ENCODE measurements at regions not wholly inside any gene's neighbourhood (a gene's known extent, or its start where the extent isn't known, plus 50 kb on each side); places are given as distances from the start of the nearest gene placed in this dataset.

GRCh38 chr4:180641495-180641894 is 1601.7 kb upstream of the TENM3 start:
- Histone ChIP-seq H3K27me3 (replicated peaks in 1 of 2; ENCODE audit: control insufficient read depth in 2 of 2, insufficient read depth in 2 of 2, low read length in 1 of 2) (no peaks in the 10 kb centered on the region; a peak in 1 of 4 replicates), H3K4me3 (no peak overlapping the region), H4K20me1 (ENCODE audit: control insufficient read depth, insufficient read depth) (no peaks in the 10 kb centered on the region), H3K4me1 (ENCODE audit: control insufficient read depth, insufficient read depth, low read length) (no peaks in the 10 kb centered on the region), H3K4me2 (ENCODE audit: control insufficient read depth, insufficient read depth) (no peak overlapping the region), H3K36me3 (ENCODE audit: control insufficient read depth in 2 of 2, insufficient read depth in 2 of 2, low read length in 1 of 2) (no peaks in the 10 kb centered on the region), H3K9me3 (replicated peaks; ENCODE audit: control insufficient read depth, insufficient read depth, low read length) (no peaks in the 10 kb centered on the region), H3K27ac (ENCODE audit: control insufficient read depth, insufficient read depth) (no peak overlapping the region), H3K79me2 (ENCODE audit: control insufficient read depth, insufficient read depth, low read length) (no peaks in the 10 kb centered on the region), H3K9ac (ENCODE audit: control insufficient read depth, insufficient read depth, low read length) (no peak overlapping the region), H2AFZ (ENCODE audit: control insufficient read depth, low read depth, low read length) (no peak overlapping the region)
- DNase-seq (ENCODE audit: low read depth, low spot score) (no peak), FAIRE-seq (no peak), ATAC-seq (no peak)
- ChIA-PET CTCF (interaction anchor here (1.0 to 1.1 kb wide), 2 partner anchors 22 to 23 kb away, joined by 4 read pairs; no protein-coding TSS in a partner anchor), POLR2A (no interaction called here), SMC1A (ENCODE audit: uncharacterized antibody, unreplicated experiment) (interaction anchor here (1.0 kb wide), 1 partner anchor 30 kb away, joined by 3 read pairs; no protein-coding TSS in a partner anchor), RAD21 (ENCODE audit: unreplicated experiment) (no interaction called here)
- no TSS peak for BruUV-seq (replicated peaks)
- 22% methylated on average over 4 of the region's 4 CpGs for WGBS (ENCODE audit: insufficient coverage, insufficient replicate concordance, low lambda C conversion rate, missing lambda C conversion rate)
- TF ChIP-seq GATAD2B (conservative IDR thresholded peaks at IDR 0.05; ENCODE audit: low read depth) (no peak), PAX8 (IDR thresholded peaks at IDR 0.05) (no peak), ESRRA (IDR thresholded peaks at IDR 0.05; ENCODE audit: low read length) (no peak), NRF1 (conservative IDR thresholded peaks at IDR 0.05; ENCODE audit: low read depth, low read length) (no peak), RCOR1 (conservative IDR thresholded peaks at IDR 0.05; ENCODE audit: low read depth, low read length) (no peak), RELA (IDR thresholded peaks at IDR 0.05; ENCODE audit: borderline replicate concordance, partially characterized antibody) (no peak)
- in situ Hi-C loops (cut with MboI) (no loop called here), intact Hi-C loops (cut with micrococcal nuclease; ENCODE audit: unreplicated experiment) (no loop called here)

GRCh38 chr4:180642732-180643131 is 1600.5 kb upstream of the TENM3 start:
- in situ Hi-C loops (cut with MboI) = no loop called here
- SMC1A ChIA-PET (ENCODE audit: uncharacterized antibody, unreplicated experiment) = interaction anchor here (1.3 kb wide), 1 partner anchor 13 kb away, joined by 4 read pairs; no protein-coding TSS in a partner anchor
- FAIRE-seq = no peak
- TF ChIP-seq, protein P1, sequence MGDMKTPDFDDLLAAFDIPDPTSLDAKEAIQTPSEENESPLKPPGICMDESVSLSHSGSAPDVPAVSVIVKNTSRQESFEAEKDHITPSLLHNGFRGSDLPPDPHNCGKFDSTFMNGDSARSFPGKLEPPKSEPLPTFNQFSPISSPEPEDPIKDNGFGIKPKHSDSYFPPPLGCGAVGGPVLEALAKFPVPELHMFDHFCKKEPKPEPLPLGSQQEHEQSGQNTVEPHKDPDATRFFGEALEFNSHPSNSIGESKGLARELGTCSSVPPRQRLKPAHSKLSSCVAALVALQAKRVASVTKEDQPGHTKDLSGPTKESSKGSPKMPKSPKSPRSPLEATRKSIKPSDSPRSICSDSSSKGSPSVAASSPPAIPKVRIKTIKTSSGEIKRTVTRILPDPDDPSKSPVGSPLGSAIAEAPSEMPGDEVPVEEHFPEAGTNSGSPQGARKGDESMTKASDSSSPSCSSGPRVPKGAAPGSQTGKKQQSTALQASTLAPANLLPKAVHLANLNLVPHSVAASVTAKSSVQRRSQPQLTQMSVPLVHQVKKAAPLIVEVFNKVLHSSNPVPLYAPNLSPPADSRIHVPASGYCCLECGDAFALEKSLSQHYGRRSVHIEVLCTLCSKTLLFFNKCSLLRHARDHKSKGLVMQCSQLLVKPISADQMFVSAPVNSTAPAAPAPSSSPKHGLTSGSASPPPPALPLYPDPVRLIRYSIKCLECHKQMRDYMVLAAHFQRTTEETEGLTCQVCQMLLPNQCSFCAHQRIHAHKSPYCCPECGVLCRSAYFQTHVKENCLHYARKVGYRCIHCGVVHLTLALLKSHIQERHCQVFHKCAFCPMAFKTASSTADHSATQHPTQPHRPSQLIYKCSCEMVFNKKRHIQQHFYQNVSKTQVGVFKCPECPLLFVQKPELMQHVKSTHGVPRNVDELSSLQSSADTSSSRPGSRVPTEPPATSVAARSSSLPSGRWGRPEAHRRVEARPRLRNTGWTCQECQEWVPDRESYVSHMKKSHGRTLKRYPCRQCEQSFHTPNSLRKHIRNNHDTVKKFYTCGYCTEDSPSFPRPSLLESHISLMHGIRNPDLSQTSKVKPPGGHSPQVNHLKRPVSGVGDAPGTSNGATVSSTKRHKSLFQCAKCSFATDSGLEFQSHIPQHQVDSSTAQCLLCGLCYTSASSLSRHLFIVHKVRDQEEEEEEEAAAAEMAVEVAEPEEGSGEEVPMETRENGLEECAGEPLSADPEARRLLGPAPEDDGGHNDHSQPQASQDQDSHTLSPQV (IDR thresholded peaks at IDR 0.05) = no peak
- no peak for TF ChIP-seq LARP7 (IDR thresholded peaks at IDR 0.05)
- TF ChIP-seq CTCF (IDR thresholded peaks at IDR 0.05 in 2 of 3, conservative IDR thresholded peaks at IDR 0.05 in 1 of 3; ENCODE audit: control insufficient read depth in 2 of 3, extremely low read depth in 1 of 3, insufficient read depth in 1 of 3, low read depth in 3 of 3, low read length in 3 of 3) = no peak
- TF ChIP-seq IRF3 (IDR thresholded peaks at IDR 0.05) = no peak

More at GRCh38 chr4:180642732-180643131, 1600.5 kb upstream of the TENM3 start:
- no TSS peak for BruUV-seq (replicated peaks)
- H3K27ac ChIP-seq (ENCODE audit: control insufficient read depth, insufficient read depth) = no peak overlapping the region
- no peaks in the 10 kb centered on the region for H3K36me3 ChIP-seq (ENCODE audit: control insufficient read depth in 2 of 2, insufficient read depth in 2 of 2, low read length in 1 of 2)
- H3K4me2 ChIP-seq (ENCODE audit: control insufficient read depth, insufficient read depth) = no peak overlapping the region
- H3K27me3 ChIP-seq (replicated peaks in 1 of 2; ENCODE audit: control insufficient read depth in 2 of 2, insufficient read depth in 2 of 2, low read length in 1 of 2) = no peaks in the 10 kb centered on the region; a peak in 1 of 4 replicates
- no peaks in the 10 kb centered on the region for H3K9me3 ChIP-seq (replicated peaks; ENCODE audit: control insufficient read depth, insufficient read depth, low read length)
- RAD21 ChIA-PET (ENCODE audit: unreplicated experiment) = no interaction called here
- H2AFZ ChIP-seq (ENCODE audit: control insufficient read depth, low read depth, low read length) = no peak overlapping the region
- ATAC-seq = no peak
- H4K20me1 ChIP-seq (ENCODE audit: control insufficient read depth, insufficient read depth) = no peaks in the 10 kb centered on the region
- CTCF ChIA-PET = interaction anchor here (1.1 to 1.4 kb wide), 3 partner anchors 11 to 22 kb away, joined by 3 to 4 read pairs (median 3); no protein-coding TSS in a partner anchor
- WGBS (ENCODE audit: insufficient coverage, insufficient replicate concordance, low lambda C conversion rate, missing lambda C conversion rate) = 64% methylated on average over 9 of the region's 9 CpGs
- intact Hi-C loops (cut with micrococcal nuclease; ENCODE audit: unreplicated experiment) = no loop called here
- no peaks in the 10 kb centered on the region for H3K4me1 ChIP-seq (ENCODE audit: control insufficient read depth, insufficient read depth, low read length)
- no peak overlapping the region for H3K4me3 ChIP-seq
- POLR2A ChIA-PET = no interaction called here
- no peaks in the 10 kb centered on the region for H3K79me2 ChIP-seq (ENCODE audit: control insufficient read depth, insufficient read depth, low read length)
- DNase-seq (ENCODE audit: low read depth, low spot score) = no peak
- H3K9ac ChIP-seq (ENCODE audit: control insufficient read depth, insufficient read depth, low read length) = no peak overlapping the region

Measured in GM12878 (cell line).